D721Med (cell line): ENCODE measurements at regions not wholly inside any gene's neighbourhood (a gene's known extent, or its start where the extent isn't known, plus 50 kb on each side); places are given as distances from the start of the nearest gene placed in this dataset.

Experiments
- DNase-seq: peaks from one replicate; pipeline ENCODE4 v3.0.0; 2011; ENCODE audit warnings: low spot score; ENCODE audit not compliant: insufficient read length
- FAIRE-seq: peaks from 2 replicates; lab custom pipeline; 2011; peaks lifted over from hg19 to GRCh38; lab: Jason Lieb, UNC
- TF ChIP-seq, protein P1 (sequence below): IDR thresholded peaks from 2 replicates; pipeline ENCODE4 v1.5.1; 2012; ENCODE audit warnings: mild to moderate bottlenecking, control low read depth; ENCODE audit not compliant: insufficient read depth; ENCODE audit errors: missing control alignments

DNA sequence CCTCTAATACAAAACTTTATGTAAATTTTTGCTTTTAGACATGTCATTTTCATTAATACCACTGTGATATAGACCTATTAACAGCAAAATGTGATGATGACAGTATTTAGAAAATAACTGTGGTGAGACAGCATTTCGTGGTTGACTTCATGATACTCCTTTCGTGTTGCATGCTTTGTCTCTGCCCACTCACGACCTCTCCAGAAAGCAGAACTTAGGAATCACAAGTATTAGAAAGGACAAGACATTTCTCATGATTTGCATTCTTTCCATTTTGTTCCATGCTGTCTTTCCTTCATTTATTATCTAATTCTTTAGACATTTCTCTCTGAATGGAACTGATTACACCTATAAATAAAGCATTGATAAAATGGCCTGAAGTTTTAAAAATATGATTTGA, 85.2 kb upstream of the POU3F3 start:
- FAIRE-seq (no peak), DNase-seq (no peak)
- TF ChIP-seq, protein P1, sequence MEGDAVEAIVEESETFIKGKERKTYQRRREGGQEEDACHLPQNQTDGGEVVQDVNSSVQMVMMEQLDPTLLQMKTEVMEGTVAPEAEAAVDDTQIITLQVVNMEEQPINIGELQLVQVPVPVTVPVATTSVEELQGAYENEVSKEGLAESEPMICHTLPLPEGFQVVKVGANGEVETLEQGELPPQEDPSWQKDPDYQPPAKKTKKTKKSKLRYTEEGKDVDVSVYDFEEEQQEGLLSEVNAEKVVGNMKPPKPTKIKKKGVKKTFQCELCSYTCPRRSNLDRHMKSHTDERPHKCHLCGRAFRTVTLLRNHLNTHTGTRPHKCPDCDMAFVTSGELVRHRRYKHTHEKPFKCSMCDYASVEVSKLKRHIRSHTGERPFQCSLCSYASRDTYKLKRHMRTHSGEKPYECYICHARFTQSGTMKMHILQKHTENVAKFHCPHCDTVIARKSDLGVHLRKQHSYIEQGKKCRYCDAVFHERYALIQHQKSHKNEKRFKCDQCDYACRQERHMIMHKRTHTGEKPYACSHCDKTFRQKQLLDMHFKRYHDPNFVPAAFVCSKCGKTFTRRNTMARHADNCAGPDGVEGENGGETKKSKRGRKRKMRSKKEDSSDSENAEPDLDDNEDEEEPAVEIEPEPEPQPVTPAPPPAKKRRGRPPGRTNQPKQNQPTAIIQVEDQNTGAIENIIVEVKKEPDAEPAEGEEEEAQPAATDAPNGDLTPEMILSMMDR = no peak

DNA sequence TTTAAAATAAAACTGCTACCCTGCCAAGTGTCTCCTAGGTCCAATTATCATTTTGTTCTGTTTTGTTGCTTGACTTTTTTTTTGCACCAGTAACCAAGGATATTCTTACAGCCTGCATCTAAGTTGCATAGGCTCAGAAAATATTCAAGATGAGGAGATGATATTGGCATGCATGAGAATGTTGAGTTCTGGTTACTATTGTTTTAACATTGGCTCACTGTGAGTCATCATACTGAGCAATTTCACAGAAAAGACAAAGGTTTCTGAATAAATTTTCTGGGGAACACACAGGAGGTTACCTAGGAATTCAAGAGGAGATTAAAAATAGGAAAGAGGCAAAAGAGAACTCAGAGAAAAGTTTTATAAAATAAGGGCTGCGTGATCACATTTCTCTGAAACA, 84.8 kb upstream of the POU3F3 start:
- TF ChIP-seq, protein P1 = no peak
- FAIRE-seq = no peak
- no peak for DNase-seq

DNA sequence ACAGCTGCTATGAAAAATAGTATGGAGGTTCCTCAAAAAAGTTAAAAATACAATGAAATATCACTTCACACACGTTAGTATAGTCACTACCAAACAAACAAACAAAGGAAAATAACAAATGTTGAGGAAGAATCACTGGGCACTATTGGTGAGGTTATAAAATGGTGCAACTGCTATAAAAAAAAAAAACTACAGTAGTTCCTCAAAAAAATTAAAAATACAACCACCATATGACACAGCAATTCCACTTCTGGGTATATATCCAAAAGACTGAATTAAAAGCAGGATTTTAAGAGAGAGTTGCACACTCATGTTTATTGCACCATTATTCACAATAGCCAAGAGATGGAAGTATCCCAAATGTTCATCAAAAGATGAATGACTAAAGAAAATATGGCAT, 80.9 kb upstream of the POU3F3 start:
- no peak for FAIRE-seq
- no peak for DNase-seq
- TF ChIP-seq, protein P1 = no peak

DNA sequence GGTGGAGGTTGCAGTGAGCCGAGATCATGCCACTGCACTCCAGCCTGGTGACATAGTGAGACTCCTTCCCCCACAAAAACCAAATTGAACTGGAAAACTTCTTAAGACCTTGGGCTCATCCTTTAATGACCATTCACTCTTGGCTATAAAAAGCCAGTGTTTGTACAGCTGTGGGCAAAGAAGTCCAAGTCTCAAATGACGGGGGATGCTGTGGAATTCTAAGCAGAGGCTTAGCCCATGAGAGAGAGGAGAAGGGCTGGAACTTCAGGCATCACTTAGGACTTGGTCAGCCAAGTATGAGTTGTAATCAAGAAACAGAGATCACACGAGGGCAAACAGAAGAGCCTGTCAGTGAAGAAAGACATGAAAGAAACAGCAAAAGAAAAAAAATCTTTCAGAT, 79.3 kb upstream of the POU3F3 start:
- TF ChIP-seq, protein P1 = no peak
- no peak for DNase-seq
- no peak for FAIRE-seq

DNA sequence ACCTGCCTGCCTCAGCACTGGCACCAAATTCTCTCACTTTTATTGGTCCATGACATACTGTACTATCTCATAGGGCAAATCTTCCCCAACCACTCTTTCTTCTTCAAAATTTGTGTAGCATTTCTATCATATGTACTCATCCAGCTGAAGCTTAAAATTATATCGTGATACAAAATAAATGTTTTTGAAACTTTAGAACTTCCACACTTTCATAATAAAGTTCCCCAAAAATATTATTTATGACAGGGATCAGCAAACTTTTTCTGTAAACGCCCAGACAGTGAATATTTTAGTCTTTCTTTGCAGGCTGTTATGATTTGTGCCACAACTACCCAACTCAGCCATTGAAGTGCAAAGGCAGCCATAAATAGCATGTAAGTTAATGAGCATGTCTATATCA, 76.2 kb upstream of the POU3F3 start:
- TF ChIP-seq, protein P1 = no peak
- DNase-seq (no peak), FAIRE-seq (no peak)

DNA sequence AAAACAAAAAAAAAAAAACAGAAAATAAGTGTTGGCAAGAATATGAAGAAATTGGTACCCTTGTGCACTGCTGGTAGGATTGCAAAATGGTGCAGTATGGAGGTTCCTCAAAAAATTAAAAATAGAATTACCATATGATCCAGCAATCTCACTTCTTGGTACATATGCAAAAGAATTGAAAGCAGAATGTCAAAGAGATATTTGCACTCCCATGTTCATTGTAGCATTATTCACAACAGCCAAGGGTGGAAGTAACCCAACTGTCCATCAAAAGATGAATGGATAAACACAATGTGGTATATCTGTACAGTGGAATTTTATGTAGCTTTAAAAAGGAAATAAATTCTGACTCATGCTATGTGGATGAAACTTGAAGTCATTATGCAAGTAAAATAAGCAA, 72.8 kb upstream of the POU3F3 start:
- no peak for DNase-seq
- FAIRE-seq = no peak
- TF ChIP-seq, protein P1 = no peak

DNA sequence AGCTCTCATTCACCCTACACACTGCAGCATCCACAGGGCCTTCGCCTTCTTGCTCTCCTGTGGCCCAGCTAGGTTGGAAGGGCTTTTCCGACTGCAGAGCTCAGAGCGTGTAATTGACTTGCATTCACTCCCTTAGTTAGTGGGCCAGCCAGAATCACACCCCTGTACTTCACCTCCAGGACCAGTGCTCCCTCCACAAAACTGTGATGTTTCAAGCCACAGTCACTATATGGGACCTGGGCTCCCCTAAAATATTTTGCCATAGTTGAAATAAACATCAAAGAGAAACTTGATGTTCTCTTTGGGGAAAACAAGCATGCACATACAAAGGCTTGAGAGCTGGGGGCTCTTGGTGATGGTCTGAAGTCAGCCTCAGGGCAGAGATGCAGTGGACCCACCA, 69.7 kb upstream of the POU3F3 start:
- TF ChIP-seq, protein P1 = no peak
- DNase-seq = no peak
- FAIRE-seq = no peak
